ENCODE measurements at regions not wholly inside any gene's neighbourhood (a gene's known extent, or its start where the extent isn't known, plus 50 kb on each side); places are given as distances from the start of the nearest gene placed in this dataset.
A peak's percentile ranks its signal among the peaks of the same experiment; 100 is the strongest.

GRCh38 chr2:240329116-240329665, 106.3 kb upstream of the GPC1 start:
- DNase-seq: peak in 1 of 7 donors; percentile 4
- 67 to 90% (median 82%) methylated on average over 8 to 10 of the region's 10 CpGs for WGBS, 4 donors
- Histone ChIP-seq H3K9me3 (replicated peaks in 1 of 3) (no peaks in the 10 kb centered on the region), H3K4me1 (replicated peaks in 1 of 2) (no peaks in the 10 kb centered on the region), H3K27ac (no peak overlapping the region), H3K36me3 (replicated peaks in 1 of 2) (no peaks in the 10 kb centered on the region), H3K27me3 (no peaks in the 10 kb centered on the region), H3K4me3 (no peak overlapping the region)
- TF ChIP-seq CTCF (IDR thresholded peaks at IDR 0.05) (no peak), POLR2A (IDR thresholded peaks at IDR 0.05) (no peak)
- intact Hi-C loops (cut with DNase I): no loop called here

GRCh38 chr2:240329778-240330177, 105.7 kb upstream of the GPC1 start:
- WGBS, 4 donors: 84 to 93% (median 90%) methylated on average over 6 of the region's 6 CpGs
- Histone ChIP-seq H3K27ac (no peak overlapping the region), H3K4me1 (replicated peaks in 1 of 2) (no peaks in the 10 kb centered on the region), H3K4me3 (no peak overlapping the region), H3K36me3 (replicated peaks in 1 of 2) (no peaks in the 10 kb centered on the region), H3K9me3 (replicated peaks in 1 of 3) (no peaks in the 10 kb centered on the region), H3K27me3 (no peaks in the 10 kb centered on the region)
- DNase-seq: peak in 2 of 7 donors; percentile 6 to 28
- intact Hi-C loops (cut with DNase I): no loop called here
- TF ChIP-seq CTCF (IDR thresholded peaks at IDR 0.05): no peak
- no peak for TF ChIP-seq POLR2A (IDR thresholded peaks at IDR 0.05)

- intact Hi-C loops (cut with DNase I): no loop called here
- no peaks in the 10 kb centered on the region for H3K4me1 ChIP-seq (replicated peaks in 1 of 2)
- 70 to 76% (median 73%) methylated on average over 7 of the region's 7 CpGs for WGBS, 4 donors
- no peaks in the 10 kb centered on the region for H3K36me3 ChIP-seq (replicated peaks in 1 of 2)
- no peaks in the 10 kb centered on the region for H3K9me3 ChIP-seq (replicated peaks in 1 of 3)
- peak in 4 of 7 donors; percentile 3 to 61 (median 35) for DNase-seq
- no peak overlapping the region for H3K4me3 ChIP-seq
- H3K27me3 ChIP-seq: no peaks in the 10 kb centered on the region
- H3K27ac ChIP-seq: no peak overlapping the region
- TF ChIP-seq CTCF (IDR thresholded peaks at IDR 0.05): no peak
- no peak for TF ChIP-seq POLR2A (IDR thresholded peaks at IDR 0.05)
Measured at GRCh38 chr2:240333985-240334384, 101.5 kb upstream of the GPC1 start.

GRCh38 chr2:240335061-240335460, 100.4 kb upstream of the GPC1 start:
- H3K27me3 ChIP-seq: no peaks in the 10 kb centered on the region
- no peaks in the 10 kb centered on the region for H3K4me1 ChIP-seq (replicated peaks in 1 of 2)
- DNase-seq: no peak
- intact Hi-C loops (cut with DNase I): no loop called here
- H3K27ac ChIP-seq: no peak overlapping the region
- H3K4me3 ChIP-seq: no peak overlapping the region
- TF ChIP-seq POLR2A (IDR thresholded peaks at IDR 0.05) (no peak), CTCF (IDR thresholded peaks at IDR 0.05) (no peak)
- H3K9me3 ChIP-seq (replicated peaks in 1 of 3): no peaks in the 10 kb centered on the region
- WGBS, 4 donors: 81 to 89% (median 88%) methylated on average over 3 of the region's 3 CpGs
- no peaks in the 10 kb centered on the region for H3K36me3 ChIP-seq (replicated peaks in 1 of 2)
